Breast epithelium (tissue), 3 donors: ENCODE measurements at regions not wholly inside any gene's neighbourhood (a gene's known extent, or its start where the extent isn't known, plus 50 kb on each side); places are given as distances from the start of the nearest gene placed in this dataset.

ENCODE experiments used
- CTCF ChIP-seq, 3 donors: fragments of 450-650 bp; IDR thresholded peaks; one replicate each; pipeline ENCODE4 v1.5.1; 2016 to 2017; ENCODE audit warnings: antibody characterized with exemption in 3 of 3, mild to moderate bottlenecking in 3 of 3, moderate library complexity in 3 of 3
- POLR2A ChIP-seq: fragments of 450-650 bp; IDR thresholded peaks from one replicate; pipeline ENCODE4 v1.6.1; 2016; ENCODE audit warnings: antibody characterized with exemption, mild to moderate bottlenecking, moderate library complexity
- POLR2AphosphoS5 ChIP-seq, 3 donors: sonication (generic); formaldehyde crosslinking; IDR thresholded peaks; one replicate each; pipeline ENCODE4 v1.6.1; 2017; ENCODE audit warnings: antibody characterized with exemption in 3 of 3

- TF ChIP-seq CTCF (IDR thresholded peaks at IDR 0.05) = no peak
- no peak for TF ChIP-seq POLR2A
- TF ChIP-seq POLR2AphosphoS5 (IDR thresholded peaks at IDR 0.05) = no peak
Observed at GRCh38 chr3:24678421-24678865, 183.8 kb upstream of the THRB start.
